ENCODE measurements at regions not wholly inside any gene's neighbourhood (a gene's known extent, or its start where the extent isn't known, plus 50 kb on each side); places are given as distances from the start of the nearest gene placed in this dataset.

- no peak for FAIRE-seq
These were observed 79.6 kb upstream of the NRXN1 start for GRCh38 chr2:51111532-51111931.

GRCh38 chr2:51108794-51109193 is 76.9 kb upstream of the NRXN1 start:
- FAIRE-seq = no peak

DNA sequence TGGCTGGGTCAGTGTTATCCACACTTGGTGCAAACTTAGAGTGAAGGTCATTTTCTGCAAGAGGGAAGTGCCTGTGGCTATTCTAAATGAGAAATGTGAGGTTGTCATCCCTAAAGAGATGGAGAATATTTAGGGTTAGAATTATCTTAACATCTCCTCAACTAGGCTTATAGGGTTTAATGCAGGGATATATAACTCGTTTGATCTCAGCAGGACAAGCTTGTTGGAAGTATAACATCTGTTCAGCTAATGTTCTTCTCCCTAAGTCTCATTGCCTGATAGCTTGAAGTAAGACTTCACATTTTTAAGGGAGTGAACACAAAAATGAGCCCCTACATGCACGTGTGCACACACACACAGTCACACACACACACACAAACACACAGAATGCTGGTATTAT is 75.9 kb upstream of the NRXN1 start:
- FAIRE-seq = no peak

DNA sequence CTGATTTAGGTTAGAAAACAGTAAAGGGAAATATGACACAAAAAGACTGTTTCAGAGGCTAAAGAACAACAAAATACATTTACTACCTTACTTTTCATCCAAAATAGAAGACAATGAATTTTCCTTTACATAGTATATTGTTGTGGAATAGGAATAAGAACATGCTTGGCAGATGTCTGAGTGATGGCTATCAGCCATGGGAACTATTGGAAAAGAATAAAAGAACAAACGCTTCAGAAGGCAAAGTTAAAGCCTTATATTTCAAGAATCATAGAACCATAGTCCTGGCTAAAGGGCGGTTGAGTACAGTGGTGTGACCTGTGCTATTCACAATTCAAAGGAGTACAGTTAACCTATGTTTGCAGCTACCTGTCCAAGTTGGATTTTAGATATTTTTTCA is 73.9 kb upstream of the NRXN1 start:
- FAIRE-seq = no peak

GRCh38 chr2:51103205-51103604 is 71.3 kb upstream of the NRXN1 start:
- FAIRE-seq = no peak

DNA sequence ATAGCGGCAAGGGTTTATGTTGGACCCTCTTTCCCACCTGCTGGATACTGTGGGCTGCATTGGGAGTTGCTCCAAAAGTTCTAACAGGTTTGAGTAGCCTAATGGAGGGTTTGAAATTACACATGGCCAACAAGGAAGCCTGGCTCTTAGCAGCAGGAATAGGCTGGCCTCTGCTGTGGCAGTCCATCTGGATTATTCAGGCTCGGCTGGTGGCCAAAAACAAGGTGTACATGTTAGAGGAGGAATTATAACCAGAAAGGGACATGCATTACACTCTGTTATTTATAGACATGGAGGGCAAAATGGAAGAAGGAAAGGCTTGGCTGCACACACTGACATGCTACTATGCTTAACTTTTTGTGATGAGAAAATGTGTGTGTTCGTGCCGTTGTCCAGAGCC is 61.1 kb upstream of the NRXN1 start:
- FAIRE-seq = no peak

DNA sequence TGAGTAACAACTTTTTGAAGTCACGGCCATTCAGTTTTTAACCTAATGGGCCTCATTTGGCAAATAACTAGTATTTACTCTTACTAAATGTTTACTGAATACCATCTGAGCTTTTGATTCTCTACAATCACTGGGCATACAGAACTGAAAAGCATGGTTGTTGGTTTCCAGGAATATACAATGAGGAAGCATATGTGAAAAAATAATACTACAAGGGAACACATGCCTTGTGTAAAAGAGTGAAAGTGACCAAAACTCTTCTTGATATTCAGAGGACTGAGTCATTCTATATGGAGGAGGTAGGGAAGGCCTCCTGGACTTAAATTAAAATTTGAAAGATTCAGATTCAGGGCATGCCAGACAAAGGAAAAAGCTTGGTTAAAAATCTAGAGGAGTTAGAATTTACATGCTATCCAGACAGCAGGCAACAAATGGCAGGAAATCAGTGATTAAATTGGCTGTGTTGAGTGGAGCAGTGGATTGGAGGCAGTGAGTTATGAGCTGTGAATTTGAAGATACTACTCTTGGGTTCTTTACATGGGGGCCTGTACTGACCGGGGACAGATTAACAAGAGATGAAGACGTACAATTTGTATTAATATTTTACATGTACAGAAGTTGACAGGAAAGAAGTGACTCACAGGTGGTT is 53.6 kb upstream of the NRXN1 start:
- FAIRE-seq = no peak

GRCh38 chr2:51084750-51085149 is 52.8 kb upstream of the NRXN1 start:
- no peak for FAIRE-seq

All from islet of Langerhans (tissue), 1 donor.